Activated CD4-positive, alpha-beta T cell treated with anti-CD3 and anti-CD28 coated beads, Interleukin-2, amount 50 U/mL, for 24 hours (primary cell): ENCODE measurements at regions not wholly inside any gene's neighbourhood (a gene's known extent, or its start where the extent isn't known, plus 50 kb on each side); places are given as distances from the start of the nearest gene placed in this dataset.

ENCODE experiments used
- DNase-seq, 2 donors: peaks; one replicate each; pipeline ENCODE4 v3.0.0-alpha.2; 2020; ENCODE audit warnings: low read depth in 1 of 2, low spot score in 1 of 2

GRCh38 chrY:7465185-7465621 is 553.7 kb upstream of the AMELY start:
- peak in 1 of 2 donors; percentile 15 for DNase-seq

GRCh38 chrY:7464742-7465141 is 553.2 kb upstream of the AMELY start:
- DNase-seq = no peak

DNA sequence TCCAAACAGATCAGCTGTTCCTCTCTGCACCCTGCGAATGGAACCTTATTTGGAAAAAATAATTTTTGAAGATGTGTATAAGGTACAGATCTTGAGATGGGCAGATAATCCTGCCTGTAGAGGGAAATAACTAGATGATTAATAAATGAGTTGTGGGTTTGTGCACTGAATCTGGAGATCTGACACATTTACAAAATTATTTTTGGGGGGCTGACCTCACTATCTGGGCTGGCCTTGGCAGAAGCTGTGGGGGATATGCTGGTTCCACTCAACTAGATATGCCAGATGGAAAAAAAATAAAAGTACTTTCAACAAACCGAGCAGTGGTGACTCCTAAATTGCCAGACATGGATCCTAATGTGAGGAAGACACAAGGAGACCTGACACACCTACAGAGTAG is 552.2 kb upstream of the AMELY start:
- no peak for DNase-seq

GRCh38 chrY:7463196-7463595 is 551.6 kb upstream of the AMELY start:
- no peak for DNase-seq

DNA sequence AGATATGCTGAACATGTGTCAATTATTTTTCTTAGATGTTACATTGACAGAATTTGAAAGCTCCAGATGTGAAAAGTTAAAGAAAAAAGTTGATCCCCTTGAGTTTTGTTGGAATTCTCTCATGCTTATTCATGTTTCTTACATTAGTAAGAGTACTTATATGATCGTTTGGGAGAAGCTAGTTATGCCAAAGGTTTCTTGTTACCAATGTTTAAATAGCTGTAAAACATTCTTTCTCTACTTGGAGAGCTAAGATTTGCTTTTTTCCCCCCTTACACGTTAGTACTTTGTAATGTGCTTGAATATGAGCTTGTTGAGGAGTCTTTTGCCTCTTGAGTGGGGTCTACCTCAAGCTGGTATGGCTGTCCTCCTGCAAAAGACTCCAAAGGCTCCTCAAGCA is 551.1 kb upstream of the AMELY start:
- no peak for DNase-seq

DNA sequence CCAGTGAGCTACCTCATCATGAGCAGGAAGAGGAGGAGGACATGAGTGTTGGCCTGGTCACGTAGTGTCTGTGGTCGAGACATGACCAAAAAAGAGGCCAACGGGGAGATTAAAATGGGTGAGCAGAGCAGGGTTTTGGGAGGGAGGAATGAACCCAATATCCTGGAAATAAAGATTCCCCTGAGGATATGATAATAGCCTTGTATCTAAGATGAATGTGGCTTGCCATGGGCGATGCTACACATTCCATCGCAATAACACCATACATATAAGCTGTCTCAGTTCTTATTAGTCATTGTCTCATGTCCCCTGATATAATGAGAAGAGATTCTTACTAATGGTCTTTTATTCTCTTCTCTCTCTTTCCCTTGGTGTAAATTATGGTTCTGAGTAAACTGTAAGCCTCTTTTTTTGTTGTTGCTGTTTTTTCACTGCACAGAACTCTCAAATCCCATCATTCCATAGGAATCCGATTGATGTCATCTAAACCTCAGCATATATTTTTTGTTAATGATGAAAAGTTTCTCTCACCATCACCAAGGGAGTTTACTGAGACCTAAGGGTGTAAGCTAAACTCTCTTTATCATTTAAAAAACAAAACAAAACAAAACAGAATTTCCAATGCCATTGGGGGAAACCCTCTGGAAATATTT is 550.4 kb upstream of the AMELY start:
- no peak for DNase-seq

DNA sequence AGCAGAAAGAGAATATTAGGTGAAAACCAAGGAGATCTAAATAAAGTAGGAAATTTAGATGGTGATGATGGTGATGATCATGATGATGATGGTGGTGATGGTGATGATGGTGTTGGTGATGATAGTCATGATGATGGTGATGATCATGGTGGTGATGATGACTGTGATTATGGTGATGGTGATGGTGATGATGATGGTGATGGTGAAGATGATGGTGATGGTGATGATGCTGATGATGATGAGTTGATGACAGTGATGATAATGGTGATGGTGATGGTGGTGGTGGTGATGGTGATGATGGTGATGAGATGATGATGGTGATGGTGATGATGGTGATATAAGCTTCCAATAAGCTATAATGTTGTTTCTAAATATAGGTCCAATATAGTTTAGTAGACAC is 548.2 kb upstream of the AMELY start:
- no peak for DNase-seq

GRCh38 chrY:7458301-7459078 is 546.9 kb upstream of the AMELY start:
- no peak for DNase-seq

GRCh38 chrY:7457286-7458015 is 545.9 kb upstream of the AMELY start:
- DNase-seq = no peak

- no peak for DNase-seq
Measured at GRCh38 chrY:7455626-7456025, 544.1 kb upstream of the AMELY start.

DNA sequence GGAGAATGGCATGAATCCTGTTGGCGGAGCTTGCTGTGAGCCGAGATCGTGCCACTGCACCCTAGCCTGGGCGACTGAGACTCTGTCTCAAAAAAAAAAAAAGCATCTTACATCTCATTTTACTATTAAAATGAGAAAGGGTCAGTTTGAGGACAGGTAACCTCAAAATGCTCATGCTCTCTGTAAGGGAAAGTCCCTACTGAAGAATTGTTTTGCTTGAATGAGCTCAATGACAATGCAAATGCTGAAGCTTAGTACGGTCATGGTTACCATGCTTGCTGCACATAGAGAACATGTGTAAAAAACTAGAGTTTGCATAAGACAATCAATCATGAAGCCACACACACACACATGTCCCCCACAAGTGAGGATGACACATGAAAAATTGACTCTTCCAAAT is 541.8 kb upstream of the AMELY start:
- no peak for DNase-seq

GRCh38 chrY:7452246-7452645 is 540.7 kb upstream of the AMELY start:
- DNase-seq = no peak

- no peak for DNase-seq
Measured at GRCh38 chrY:7449860-7450259, 538.3 kb upstream of the AMELY start.

- no peak for DNase-seq
Measured at GRCh38 chrY:7448687-7449086, 537.1 kb upstream of the AMELY start.

GRCh38 chrY:7447881-7448516 is 536.4 kb upstream of the AMELY start:
- DNase-seq = no peak

GRCh38 chrY:7444141-7444540 is 532.6 kb upstream of the AMELY start:
- DNase-seq = no peak

DNA sequence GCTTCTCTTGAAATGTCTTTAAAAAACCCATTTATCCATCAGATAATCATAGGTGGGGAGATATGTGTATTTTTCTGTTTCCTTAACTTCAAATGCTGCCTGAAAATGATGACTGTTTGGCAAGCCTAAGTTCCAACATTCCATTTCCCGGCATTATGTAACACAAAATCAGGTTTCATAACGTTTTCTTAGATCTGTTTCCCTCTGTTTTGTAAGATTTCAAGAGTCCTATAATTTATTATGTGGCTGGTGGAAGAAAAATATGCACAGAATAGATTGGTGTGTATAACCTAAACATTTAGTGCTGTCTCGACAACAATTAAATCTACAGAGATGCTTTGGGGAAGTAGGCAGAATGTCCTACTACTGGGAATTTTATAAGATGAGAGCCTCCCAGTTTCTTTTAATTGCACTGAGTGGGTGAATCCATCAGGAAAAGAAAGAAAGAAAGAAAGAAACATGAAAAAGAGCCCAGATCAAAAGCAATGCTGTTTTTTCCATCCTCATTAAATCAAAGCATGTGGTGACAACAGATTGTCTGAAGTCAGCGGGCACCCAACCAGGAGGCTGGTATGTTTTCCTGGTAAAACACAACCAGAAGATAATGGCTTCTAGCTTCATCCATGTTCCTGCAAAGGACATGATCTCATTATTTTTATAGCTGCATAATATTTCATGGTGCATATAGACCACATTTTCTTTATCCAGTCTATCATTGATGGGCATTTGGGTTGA is 529.4 kb upstream of the AMELY start:
- DNase-seq = no peak

- no peak for DNase-seq
Measured at GRCh38 chrY:7437086-7437485, 525.5 kb upstream of the AMELY start.

- DNase-seq = no peak
Measured at GRCh38 chrY:7433817-7434809, 522.6 kb upstream of the AMELY start.

DNA sequence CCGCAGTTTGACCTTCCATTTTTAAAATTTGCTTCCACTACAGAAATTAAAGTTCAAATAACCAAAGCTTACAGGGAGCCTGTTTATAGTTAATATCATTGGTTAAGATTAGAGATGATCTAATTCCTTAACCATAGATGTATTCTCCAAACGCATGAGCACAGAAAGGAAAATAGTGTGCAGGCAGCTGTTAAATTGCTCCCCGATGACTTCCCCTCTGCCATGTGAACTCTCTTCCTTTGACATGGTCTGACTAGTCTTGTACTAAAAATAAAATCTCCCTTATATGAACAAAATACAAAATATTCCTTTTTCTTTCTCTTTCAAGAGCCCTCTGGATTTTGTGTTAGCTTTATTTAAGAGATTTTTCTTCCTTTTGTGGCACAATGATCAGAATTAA is 507.6 kb upstream of the AMELY start:
- no peak for DNase-seq
